Fibroblast of lung (primary cell): ENCODE measurements at regions not wholly inside any gene's neighbourhood (a gene's known extent, or its start where the extent isn't known, plus 50 kb on each side); places are given as distances from the start of the nearest gene placed in this dataset.

ENCODE experiments used
- EZH2 ChIP-seq: IDR thresholded peaks from 2 replicates; pipeline ENCODE4 v1.5.1; 2012; ENCODE audit warnings: low read length, control low read depth, mild to moderate bottlenecking; ENCODE audit errors: missing control alignments
- TF ChIP-seq, protein P1 (sequence below), 2 donors: IDR thresholded peaks in 1 of 2; conservative IDR thresholded peaks in 1 of 2; 1 replicate in 1 of 2; 2 replicates in 1 of 2; pipeline ENCODE4 v1.5.1; 2011 to 2012; ENCODE audit warnings: low read length in 2 of 2, control low read depth in 1 of 2, inconsistent platforms in 1 of 2, low read depth in 1 of 2, mild to moderate bottlenecking in 1 of 2

DNA sequence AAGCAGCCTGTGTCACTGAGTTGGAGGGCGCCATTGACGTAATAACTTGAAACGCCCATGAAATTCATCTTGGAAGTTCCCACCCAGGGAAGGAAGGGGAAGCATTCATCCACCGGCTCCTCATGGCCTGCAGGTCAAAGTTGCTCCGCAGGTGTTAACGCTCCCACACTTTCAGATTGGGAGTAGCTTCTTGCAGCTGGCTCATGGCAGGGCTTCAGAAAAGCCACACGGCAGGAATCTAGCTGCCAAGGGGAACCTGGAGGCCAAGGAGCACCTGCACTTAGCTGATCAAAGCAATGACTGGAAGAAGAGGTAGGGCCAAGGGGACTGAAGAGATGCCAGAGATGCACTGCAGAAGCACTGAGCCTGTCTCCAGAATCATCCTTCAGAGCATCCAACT lies 203.2 kb downstream of the ARHGAP12 start:
- TF ChIP-seq, protein P1, sequence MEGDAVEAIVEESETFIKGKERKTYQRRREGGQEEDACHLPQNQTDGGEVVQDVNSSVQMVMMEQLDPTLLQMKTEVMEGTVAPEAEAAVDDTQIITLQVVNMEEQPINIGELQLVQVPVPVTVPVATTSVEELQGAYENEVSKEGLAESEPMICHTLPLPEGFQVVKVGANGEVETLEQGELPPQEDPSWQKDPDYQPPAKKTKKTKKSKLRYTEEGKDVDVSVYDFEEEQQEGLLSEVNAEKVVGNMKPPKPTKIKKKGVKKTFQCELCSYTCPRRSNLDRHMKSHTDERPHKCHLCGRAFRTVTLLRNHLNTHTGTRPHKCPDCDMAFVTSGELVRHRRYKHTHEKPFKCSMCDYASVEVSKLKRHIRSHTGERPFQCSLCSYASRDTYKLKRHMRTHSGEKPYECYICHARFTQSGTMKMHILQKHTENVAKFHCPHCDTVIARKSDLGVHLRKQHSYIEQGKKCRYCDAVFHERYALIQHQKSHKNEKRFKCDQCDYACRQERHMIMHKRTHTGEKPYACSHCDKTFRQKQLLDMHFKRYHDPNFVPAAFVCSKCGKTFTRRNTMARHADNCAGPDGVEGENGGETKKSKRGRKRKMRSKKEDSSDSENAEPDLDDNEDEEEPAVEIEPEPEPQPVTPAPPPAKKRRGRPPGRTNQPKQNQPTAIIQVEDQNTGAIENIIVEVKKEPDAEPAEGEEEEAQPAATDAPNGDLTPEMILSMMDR (conservative IDR thresholded peaks at IDR 0.05 in 1 of 2, IDR thresholded peaks at IDR 0.05 in 1 of 2; ENCODE audit: low read depth in 1 of 2, low read length in 2 of 2), result no peak
- TF ChIP-seq EZH2, result no peak
